Adipose tissue (tissue), 3 donors: ENCODE measurements at regions not wholly inside any gene's neighbourhood (a gene's known extent, or its start where the extent isn't known, plus 50 kb on each side); places are given as distances from the start of the nearest gene placed in this dataset.

Experiments
- H3K27ac ChIP-seq: one replicate; pipeline ENCODE4 v1.5.1; 2013; ENCODE audit warnings: low read depth, low read length
- WGBS, 3 donors: extraction: QIAGEN DNeasy Blood & Tissue Kit; methylation state at CpG; one replicate each; pipeline ENCODE4 v1.1.7; 2013; 5-methylcytosine and 5-hydroxymethylcytosine counted together
- donor health status: healthy with polysubstance abuse.
- donor health status: Bipolar disorder and iron deficiency.
- donor health status: healthy.

DNA sequence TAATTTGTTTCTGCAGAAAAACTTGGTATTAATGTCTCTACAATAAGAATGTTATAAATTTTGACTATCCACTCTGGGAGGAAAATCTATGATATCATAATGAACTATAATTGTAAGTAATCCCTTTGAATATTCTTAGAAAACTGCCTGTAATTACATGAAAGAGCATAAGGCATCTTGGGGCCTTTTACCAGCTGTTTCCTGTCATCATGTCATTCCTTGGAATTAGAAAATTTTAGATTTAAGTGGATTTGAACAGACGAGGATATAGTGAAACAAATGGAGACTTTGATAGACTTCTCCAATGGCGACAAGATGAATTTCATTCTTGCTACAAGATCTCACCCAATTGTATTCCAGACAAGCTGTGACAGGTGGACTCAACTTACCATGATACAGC lies 423.4 kb upstream of the FLRT2 start:
- 77 to 88% (median 81%) methylated on average over 2 of the region's 2 CpGs for WGBS, 3 donors
- H3K27ac ChIP-seq, result no peak overlapping the region

DNA sequence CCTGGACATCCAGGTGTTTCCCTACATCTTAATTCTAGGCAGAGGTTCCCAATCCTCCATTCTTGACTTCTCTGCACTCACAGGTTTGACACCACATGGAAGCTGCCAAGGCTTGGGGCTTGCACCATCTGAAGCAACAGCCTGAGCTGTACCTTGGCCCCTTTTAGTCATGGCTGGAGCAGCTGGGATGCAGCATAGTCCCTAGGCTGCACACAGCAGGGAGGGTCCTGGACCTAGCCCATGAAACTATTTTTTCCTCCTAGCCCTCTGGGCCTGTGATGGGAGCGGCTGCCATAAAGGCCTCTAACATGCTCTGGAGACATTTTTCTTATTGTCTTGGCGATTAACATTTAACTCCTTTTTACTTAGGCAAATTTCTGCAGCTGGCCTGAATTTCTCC lies 417.2 kb upstream of the FLRT2 start:
- no peak overlapping the region for H3K27ac ChIP-seq
- WGBS, 3 donors, result 88 to 100% (median 88%) methylated on average over 2 of the region's 2 CpGs

DNA sequence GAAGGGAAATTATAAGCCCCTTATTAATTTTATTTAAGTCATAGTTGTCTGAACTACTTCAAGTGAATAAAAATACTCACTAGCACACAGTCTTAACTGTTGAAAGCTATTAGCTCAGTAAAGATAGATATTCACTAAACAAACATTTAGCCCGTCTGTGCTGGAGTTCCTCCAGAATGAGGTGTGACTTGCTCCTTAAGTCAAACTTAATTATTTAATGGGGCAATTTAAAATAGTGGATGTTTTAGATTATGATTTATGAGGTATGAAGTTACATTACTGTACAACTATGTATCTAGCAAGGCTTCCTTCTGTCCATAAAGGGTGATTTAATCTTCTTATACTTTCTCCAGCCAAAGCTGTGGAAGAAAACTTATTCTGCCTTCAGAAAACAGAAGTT lies 414.0 kb upstream of the FLRT2 start:
- 29 to 51% (median 48%) methylated on average over 1 of the region's 1 CpG for WGBS, 3 donors
- no peak overlapping the region for H3K27ac ChIP-seq

DNA sequence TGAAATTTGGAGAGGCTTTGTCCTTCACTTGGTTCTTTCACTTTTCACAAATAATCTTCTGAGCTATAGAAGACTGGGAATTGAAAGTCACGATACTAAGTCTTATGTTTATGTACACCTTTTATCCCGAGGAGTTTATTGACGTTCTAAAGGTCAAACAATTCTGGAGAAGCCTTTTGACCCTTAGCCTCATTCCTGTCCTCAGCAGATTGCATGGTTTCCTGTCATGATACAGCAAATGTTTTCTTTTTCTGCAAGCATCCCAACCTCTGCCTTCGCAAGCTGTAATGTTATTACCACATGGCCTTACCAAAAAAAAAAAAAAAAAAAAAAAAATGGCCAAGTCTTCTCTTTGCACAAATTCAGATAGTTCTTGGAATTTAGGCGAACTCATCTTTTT lies 411.7 kb upstream of the FLRT2 start:
- no peak overlapping the region for H3K27ac ChIP-seq
- WGBS, 3 donors, result 54 to 63% (median 56%) methylated on average over 5 of the region's 5 CpGs

DNA sequence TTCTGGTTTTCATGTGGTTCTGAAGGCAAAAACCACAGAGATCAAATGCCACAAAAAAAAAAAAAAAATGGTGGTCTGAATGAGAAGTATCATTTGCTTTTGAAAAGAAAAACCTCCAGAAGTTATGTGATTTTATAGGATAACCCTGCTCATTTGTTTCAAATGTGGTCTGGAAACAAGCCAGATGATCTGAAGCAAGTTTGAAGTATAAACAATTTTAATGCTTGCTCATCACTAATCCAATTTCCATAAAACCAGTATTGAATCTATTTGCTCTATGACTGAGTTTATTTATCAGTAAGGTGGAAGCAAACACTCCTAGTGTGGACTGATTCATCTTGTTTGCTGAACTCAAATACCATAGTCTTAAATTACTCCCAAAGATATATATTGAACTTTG lies 407.3 kb upstream of the FLRT2 start:
- H3K27ac ChIP-seq, result no peak overlapping the region

DNA sequence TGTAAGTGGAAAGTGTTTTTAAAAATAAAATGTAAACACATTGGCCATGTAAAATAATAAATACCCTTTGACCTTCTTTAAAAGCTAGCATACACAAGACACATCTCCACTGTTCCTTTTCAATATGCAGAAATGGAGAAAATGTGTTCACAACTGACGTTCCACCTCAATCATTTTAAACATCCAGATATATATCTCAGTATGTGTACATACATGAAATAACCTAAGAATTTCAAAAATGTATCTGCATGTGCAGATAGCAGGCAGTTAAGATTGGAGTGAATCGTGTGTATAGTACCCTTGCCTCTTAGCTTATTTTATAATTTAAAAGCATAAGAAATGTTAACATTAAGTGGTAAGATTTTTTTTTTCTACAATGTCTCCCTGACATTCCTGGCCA lies 406.2 kb upstream of the FLRT2 start:
- H3K27ac ChIP-seq, result no peak overlapping the region
- WGBS, 3 donors, result 88 to 98% (median 91%) methylated on average over 2 of the region's 2 CpGs

DNA sequence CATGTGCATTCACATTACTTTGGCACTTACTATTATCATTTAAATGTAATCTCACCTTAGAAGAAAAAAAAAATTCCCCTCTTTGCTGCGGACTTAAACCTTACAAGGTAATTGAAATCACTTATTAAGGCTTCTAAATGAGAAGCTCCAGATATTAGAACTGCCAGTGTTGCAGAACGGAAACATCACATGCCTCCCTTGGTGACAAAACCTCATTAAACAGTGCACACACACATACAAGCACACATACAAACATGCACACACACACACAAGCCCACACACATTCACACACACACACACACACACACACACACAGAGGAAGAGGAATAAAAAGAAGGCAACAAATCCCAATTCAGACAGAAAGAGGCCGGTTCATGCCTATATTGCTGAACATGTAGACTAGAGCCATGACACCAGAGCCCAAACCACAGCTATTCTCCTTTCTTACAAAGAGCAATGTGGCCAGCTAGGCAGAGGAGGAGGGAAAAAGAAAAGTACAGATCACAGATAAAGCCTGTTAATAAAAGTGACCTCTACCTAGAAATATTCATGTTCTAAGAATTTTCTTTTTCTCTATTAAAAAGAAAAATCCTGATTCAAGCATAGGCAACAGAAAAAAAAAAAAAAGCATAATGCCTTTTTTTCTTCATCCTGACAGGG lies 405.2 kb upstream of the FLRT2 start:
- 88 to 96% (median 95%) methylated on average over 3 of the region's 3 CpGs for WGBS, 3 donors
- no peak overlapping the region for H3K27ac ChIP-seq

DNA sequence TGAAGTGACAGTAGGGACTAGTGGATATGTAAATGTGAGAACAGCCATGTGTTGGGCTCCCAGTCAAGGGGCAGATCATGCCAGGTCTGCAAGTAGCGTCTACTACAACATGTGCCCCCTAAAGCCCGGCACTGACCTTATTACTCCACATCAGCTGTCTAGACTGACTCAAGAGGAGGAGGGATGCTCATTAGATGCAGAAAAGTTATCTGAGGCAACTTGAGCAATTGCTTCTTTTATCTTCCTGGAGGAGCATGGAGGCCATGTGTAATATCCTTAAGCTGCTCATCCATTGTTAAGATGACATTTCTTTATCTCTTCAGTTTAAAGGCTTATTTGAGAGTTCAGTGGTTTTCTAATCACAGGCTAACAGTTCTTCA lies 404.7 kb upstream of the FLRT2 start:
- no peak overlapping the region for H3K27ac ChIP-seq

DNA sequence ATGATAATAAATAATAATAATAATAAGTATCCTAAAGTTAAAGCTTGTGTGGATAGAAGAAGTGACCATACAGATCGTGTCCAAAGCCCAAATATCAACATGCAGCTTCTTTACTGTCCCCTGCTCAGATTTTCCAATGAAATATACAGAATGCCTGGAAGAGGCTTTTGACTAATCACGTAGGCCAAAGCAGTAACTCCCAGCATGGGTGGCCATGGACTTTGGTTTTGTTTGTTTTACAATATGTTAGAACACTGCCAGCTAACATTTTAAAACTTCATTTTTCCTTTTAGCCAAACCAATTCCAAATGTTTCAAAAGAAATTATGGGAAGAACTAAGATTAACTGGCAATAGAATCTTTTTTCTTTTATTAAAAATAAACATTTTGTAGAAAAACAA lies 400.0 kb upstream of the FLRT2 start:
- 45 to 64% (median 64%) methylated on average over 2 of the region's 2 CpGs for WGBS, 3 donors
- H3K27ac ChIP-seq, result no peak overlapping the region

More for the DNA sequence above, 404.7 kb upstream of the FLRT2 start:
- 71 to 84% (median 72%) methylated on average over 2 of the region's 2 CpGs for WGBS, 3 donors

DNA sequence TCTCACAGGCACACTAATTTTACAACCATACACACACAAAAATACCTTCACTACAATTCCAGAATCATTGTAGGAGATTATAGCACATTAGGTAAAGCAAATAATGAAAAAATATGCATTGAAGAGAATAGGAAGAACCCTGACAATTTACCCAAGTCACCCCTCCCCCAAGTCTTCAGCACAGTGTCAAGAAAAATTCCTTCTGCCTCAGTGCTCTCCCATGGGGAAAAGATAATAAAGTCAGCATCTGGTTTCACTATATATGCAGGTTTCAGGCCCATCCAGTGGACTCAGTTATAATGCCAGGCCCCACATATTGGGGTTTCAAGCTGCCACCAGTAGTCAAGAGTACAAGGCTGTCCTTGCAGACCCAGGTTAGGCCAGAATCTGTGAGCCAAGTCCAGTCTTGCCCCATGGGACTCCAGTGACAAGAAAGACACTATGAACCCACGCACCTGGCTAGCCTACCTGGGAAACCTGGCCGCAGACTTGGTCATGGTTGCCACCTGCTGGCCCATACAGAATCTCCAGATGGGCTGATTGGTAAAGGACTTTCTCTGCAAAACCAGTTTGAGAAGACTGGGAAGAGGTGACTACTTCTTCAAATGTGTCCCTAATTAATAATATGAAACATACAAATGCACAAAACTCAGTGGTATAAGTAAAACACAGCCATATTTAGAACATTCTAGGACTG lies 398.6 kb upstream of the FLRT2 start:
- WGBS, 3 donors, result 57 to 93% (median 85%) methylated on average over 2 of the region's 2 CpGs
- no peak overlapping the region for H3K27ac ChIP-seq

DNA sequence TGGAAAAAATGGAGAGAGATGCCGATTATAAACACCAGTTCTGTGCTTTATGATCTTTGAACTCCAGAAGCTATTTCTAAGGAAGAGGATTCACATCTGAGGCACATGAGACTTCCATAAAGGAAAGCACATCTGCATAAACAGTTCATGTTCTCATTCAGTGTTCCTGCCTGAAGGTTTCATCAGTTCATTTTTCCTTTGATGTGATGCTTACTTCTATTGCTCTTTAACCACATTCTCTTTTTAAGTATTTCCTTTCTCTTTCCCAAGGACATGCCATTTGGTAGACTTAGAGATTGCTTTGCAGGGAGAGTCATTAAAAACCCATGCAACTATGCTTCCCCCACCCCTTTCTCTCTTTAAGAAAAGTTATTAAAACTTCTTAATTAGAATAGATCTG lies 387.0 kb upstream of the FLRT2 start:
- no peak overlapping the region for H3K27ac ChIP-seq
- 77 to 87% (median 78%) methylated on average over 1 of the region's 1 CpG for WGBS, 3 donors

DNA sequence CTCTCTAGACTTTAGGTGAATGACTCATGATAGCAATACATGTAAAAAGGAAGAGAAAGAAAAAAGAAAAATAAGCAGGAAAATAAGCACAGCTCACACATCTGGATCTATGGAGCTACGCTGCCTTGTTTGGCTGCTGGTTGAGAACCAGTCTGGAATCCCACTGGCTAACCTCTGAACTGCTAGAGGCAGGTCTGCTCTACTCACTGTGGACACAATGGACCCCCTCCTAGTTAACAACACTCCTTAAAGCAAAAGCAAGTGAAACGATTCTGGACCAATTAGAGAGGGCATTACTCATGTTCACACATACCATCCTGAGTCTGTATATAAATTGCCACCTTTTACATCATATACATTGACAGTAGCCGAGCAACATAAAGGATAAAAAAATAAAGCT lies 383.2 kb upstream of the FLRT2 start:
- 84 to 92% (median 85%) methylated on average over 3 of the region's 3 CpGs for WGBS, 3 donors
- no peak overlapping the region for H3K27ac ChIP-seq

DNA sequence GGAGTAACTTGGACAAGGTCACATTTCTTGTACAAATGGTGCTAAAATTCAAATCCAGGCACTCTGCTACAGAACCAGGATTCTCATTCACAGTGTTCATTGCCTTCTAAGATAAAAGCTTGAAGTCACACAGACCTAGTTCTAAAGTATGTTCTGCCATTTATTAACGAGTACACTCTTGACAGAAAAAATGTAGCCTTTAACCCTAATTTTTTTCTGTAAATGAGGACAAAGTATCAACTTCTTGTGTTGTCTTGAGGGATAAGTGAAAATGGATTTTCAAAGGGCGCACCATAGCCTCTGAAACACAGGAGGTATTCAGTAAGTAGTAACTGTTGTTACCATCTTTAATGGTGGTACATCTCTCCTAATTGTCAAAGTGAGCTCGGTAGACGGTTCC lies 379.8 kb upstream of the FLRT2 start:
- WGBS, 3 donors, result 61 to 64% (median 61%) methylated on average over 4 of the region's 4 CpGs
- no peak overlapping the region for H3K27ac ChIP-seq

DNA sequence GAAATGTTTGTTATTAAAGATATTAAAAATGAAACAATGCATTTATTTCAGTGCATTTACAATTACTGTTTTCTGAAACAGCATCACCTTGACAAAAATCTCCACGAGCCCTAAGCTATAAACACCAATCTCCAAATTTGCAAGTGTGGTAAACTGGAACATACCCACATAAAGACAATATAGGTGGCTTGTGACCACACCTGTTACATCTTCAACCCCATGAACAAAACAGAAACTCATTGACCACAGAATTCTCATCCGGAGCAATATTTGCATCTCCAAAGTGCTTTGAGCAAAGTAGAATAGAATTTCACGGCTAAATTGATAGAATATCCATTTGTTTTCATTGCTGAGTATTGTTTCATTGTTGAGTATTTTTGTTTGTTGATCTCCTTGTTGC lies 375.2 kb upstream of the FLRT2 start:
- H3K27ac ChIP-seq, result no peak overlapping the region
- 75 to 91% (median 85%) methylated on average over 3 of the region's 3 CpGs for WGBS, 3 donors

DNA sequence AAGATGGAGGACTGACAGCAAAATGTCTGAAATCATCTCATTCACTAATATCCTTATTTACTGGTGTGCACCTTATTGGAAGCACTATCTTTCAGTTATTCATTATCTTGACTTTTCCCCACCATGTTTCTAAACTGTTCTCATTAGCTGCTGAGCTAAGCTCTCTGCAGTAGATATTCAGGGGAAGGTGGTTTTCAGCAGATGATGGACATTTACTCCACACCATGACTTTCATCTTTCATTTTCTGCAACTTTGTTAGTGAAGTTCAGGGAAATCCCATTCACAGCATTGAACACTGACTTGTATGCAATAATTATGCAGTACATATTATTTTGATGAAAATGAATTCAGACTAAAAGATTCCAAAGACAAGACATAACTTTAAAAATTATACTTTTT lies 373.6 kb upstream of the FLRT2 start:
- H3K27ac ChIP-seq, result no peak overlapping the region

DNA sequence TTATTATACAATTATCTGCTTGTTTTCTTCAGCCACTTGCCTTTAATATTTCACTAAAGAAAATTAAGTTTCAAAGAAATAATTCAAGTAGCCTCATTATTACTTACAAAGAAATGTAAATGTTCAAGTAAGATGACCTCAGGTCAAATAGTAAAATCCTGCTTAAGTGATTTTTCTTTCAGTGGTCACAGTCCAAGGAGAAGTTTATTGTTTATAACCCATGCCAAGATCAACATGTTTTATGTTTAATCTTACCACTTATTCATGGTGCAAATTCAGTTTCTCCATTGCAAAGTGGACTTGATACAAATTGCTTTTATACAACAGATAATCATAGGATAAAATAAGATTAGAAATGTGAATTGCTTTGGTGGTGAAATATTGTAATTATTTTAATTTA lies 370.2 kb upstream of the FLRT2 start:
- no peak overlapping the region for H3K27ac ChIP-seq

DNA sequence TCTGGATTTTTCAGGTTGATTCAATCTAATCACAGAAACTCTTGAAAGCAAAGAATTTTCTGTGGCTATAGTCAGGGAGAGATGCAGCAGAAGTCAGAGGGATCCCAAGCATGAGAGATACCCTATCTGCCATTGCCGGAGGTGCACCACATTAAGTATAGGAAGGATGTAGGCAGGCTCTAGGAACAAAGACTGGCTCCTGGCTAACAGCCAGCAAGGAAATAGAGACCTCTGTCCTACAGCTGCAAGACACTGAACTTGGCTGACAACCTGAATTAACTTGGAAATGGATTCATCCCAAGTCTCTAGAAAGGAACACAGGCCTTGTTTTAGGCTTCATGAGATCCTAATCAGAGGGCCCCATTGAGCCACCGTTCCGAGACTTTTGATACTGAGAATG lies 364.9 kb upstream of the FLRT2 start:
- no peak overlapping the region for H3K27ac ChIP-seq
- WGBS, 3 donors, result 59 to 80% (median 65%) methylated on average over 3 of the region's 3 CpGs

DNA sequence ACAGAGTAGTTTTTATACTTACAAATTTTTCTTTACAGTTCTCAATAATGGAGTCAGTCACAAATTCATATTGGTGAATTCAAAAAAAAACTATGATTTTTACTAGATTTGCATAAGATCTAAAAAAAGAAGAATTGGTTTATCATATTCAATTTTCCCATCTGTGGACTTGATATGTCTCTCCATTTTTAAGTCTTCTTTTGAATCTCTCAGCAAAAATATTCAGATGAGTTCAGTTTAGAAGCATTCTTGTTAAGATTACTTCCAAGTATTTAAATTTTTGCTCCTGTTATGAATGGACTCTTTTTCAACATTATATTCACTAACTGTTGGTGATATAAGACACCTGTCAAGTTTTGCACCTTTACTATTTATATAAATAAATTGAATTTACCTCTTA lies 360.6 kb upstream of the FLRT2 start:
- H3K27ac ChIP-seq, result no peak overlapping the region

DNA sequence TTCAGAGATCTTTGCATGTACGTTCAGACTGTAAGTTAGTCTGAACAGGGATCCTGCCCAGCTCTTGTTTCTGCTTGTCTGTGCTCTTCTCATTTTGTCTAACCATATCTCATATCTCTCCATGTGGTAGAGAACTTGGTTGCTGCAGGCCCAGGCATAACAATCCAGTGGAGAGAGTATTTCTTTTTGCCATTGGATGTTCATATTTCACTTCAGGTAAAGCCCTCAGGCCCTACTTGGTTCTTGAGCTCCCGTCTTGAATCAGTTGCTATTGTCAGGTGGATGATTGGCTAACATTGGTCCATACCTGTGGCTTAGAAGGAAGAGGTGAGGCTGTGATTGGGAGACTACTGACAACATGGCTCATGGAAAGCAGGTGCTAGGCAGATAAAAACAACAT lies 357.7 kb upstream of the FLRT2 start:
- WGBS, 3 donors, result 80 to 90% (median 84%) methylated on average over 2 of the region's 2 CpGs
- no peak overlapping the region for H3K27ac ChIP-seq

DNA sequence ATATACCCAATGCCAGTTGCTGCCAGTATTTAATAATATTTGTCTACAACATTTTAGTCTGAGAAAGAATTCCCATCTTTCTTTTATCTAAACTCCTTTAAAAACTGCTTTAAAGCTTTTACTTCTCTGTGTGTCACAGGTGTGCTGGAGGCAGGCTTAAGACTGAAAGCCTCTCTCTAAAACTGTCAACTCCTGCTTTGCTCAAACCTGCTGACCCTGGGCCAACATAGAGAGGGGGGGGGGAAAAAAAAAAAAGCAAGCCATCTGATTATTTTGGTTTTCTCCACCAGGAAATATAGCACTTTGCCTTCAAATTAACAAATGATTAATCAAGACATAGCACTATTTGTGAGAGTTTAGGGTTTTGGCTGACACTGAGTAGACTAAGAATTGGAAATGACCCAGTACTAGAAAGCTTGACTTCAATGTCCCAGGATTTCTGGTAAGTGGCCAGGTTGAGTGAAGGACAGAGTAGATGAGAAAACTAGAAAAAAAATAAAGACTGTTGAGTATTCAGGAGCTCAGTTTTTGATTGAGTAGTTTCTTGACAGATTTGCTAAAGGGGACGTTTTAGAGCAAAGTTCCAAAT lies 357.0 kb upstream of the FLRT2 start:
- 12 to 53% (median 53%) methylated on average over 1 of the region's 1 CpG for WGBS, 3 donors
- H3K27ac ChIP-seq, result no peak overlapping the region
